LNCaP clone FGC (cell line): ENCODE measurements at regions not wholly inside any gene's neighbourhood (a gene's known extent, or its start where the extent isn't known, plus 50 kb on each side); places are given as distances from the start of the nearest gene placed in this dataset.
"Not testable (repeated sequence)": the region's sequence is repeated elsewhere in the genome, so short reads cannot be mapped to it uniquely, and the experiment has no call there.

ENCODE experiments used
- DNase-seq: peaks from one replicate; pipeline ENCODE4 v3.0.0-alpha.2; 2011; ENCODE audit warnings: low read depth
- H3K4me3 ChIP-seq: 2 replicates; pipeline ENCODE4 v1.5.1; 2011; ENCODE audit warnings: mild to moderate bottlenecking, low read depth, low read length, control low read depth
- CTCF ChIP-seq: IDR thresholded peaks from 2 replicates; pipeline ENCODE4 v1.5.1; 2012; ENCODE audit warnings: mild to moderate bottlenecking; ENCODE audit not compliant: control insufficient read depth, insufficient read depth; ENCODE audit errors: extremely low read depth

GRCh38 chr17:52885882-52886281, 727.4 kb upstream of the CA10 start:
- no peak for TF ChIP-seq CTCF
- DNase-seq: no peak
- no peak overlapping the region for H3K4me3 ChIP-seq

DNA sequence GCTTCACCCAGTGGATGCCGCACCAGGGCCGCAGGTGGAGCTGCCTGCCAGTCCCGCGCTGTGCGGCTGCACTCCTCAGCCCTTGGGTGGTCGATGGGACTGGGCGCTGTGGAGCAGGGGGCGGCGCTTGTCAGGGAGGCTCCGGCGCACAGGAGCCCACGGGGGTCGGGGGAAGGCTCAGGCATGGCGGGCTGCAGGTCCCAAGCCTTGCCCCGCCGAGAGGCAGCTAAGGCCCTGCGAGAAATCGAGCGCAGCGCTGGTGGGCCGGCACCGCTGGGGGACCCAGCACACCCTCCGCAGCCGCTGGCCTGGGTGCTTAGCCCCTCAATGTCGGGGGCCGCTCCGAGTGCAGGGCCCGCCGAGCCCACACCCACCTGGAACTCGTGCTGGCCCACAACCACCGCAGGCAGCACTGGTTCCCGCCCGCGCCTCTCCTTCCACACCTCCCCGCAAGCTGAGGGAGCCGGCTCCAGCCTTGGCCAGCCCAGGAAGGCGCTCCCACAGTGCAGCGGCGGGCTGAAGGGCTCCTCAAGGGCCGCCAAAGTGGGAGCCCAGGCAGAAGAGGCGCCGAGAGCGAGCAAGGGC, 725.5 kb upstream of the CA10 start:
- not testable (repeated sequence) for H3K4me3 ChIP-seq, DNase-seq

DNA sequence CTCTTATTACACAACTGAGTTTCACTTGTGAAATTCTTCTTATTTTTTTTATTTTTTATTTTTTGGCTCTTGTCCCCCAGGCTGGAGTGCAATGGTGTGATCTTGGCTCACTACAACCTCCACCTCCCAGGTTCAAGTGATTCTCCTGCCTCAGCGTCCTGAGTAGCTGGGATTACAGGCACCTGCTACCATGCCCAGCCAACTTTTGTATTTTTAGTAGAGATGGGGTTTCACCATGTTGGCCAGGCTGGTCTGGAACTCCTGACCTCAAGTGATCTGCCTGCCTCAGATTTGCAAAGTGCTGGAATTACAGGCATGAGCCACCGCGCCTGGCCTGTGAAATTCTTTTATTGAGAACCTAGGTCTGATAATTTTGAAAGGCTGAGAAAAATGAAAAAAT, 688.3 kb upstream of the CA10 start:
- not testable (repeated sequence) for H3K4me3 ChIP-seq, DNase-seq

DNA sequence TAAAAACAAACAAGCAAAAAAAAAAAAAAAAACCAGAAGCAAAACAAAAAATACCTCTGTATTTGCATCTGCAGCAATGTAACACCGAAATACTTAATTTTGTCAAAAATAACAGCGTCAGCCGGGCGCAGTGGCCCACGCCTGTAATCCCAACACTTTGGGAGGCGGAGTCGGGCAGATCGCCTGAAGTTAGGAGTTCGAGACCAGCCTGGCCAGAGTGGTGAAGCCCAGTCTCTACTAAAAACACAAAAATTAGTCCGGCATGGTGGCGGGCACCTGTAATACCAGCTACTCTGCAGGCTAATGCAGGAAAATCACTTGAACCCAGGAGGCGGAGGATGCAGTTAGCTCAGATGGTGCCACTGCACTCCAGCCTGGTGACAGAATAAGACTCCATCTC, 683.5 kb upstream of the CA10 start:
- no peak overlapping the region for H3K4me3 ChIP-seq
- TF ChIP-seq CTCF: no peak
- DNase-seq: no peak

DNA sequence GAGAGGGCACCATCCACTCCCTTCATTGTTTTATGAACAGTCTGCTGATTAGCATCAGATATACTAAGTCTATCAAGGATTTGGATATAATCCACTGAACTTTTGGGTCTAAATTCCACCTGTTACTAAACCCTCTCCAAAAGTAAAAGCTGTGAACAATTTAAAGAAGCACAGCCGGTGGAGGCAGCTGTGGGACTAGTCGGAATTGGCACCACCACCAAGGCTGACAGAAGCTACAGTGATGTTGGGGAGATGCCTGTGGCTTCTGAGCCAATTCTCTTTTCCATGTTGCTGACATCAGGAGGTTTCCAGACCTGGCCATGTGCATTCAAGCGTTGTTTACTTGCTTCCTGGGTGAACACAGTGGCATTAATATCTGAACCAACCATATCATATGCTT, 679.0 kb upstream of the CA10 start:
- H3K4me3 ChIP-seq: no peak overlapping the region
- DNase-seq: no peak
- TF ChIP-seq CTCF: no peak

GRCh38 chr17:52831536-52831935, 673.0 kb upstream of the CA10 start:
- no peak overlapping the region for H3K4me3 ChIP-seq
- TF ChIP-seq CTCF: no peak
- no peak for DNase-seq

DNA sequence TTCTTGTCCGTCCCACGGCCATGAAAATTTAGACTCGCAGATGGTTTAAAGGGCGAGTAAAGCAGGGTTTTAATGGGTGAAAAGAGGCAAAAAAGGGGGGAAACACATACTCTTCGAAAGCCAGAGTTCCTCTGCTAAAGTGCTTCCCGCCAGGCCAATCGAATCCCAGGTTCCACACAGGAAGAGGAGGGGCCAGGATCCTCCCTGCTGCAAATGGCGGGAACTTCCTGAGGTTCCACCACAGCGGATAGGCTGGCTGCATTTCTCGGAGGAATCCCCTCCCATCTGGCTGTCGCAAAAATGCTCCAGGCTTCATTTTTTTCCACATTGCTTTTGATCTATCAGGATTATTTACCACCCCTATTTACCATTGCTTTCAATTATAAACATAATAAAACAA, 670.1 kb upstream of the CA10 start:
- H3K4me3 ChIP-seq: no peak overlapping the region
- DNase-seq: no peak
- no peak for TF ChIP-seq CTCF

DNA sequence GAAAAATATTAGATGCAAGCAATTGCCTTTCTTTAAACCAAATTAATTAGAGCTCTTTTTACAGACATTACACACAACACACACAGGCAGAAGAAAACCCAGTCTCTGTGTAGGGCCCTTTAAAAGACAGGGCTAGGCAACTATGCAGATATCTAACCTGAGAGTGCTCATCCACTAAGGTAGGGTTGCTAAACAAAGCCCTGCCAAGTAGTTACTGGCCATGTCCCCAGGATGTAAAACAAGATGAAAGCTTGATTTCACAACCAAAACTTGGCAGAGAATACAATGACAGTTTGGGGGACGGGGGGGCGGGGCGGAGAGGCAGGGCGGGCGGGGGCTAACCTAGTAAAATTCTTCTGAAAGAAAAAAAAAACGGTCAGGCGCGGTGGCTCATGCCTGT, 669.0 kb upstream of the CA10 start:
- DNase-seq: no peak
- TF ChIP-seq CTCF: no peak
- no peak overlapping the region for H3K4me3 ChIP-seq
